GM13977 (cell line): ENCODE measurements at regions not wholly inside any gene's neighbourhood (a gene's known extent, or its start where the extent isn't known, plus 50 kb on each side); places are given as distances from the start of the nearest gene placed in this dataset.

Experiments used
- DNase-seq: peaks from one replicate; pipeline ENCODE4 v3.0.0; 2012; ENCODE audit warnings: low spot score
- CTCF ChIP-seq: IDR thresholded peaks from 2 replicates; pipeline ENCODE4 v1.5.1; 2012; ENCODE audit warnings: mild to moderate bottlenecking, control low read depth; ENCODE audit not compliant: insufficient read depth; ENCODE audit errors: extremely low read depth, missing control alignments
- in situ Hi-C: fragments of 300-500 bp; cut with MboI; formaldehyde crosslinking; loops from one replicate; pipeline ENCODE4 v1.12.0; 2022; ENCODE audit warnings: low sequenced_read_pairs, low pct_unique_long_range_greater_than_20kb, mixed read lengths, inconsistent platforms; ENCODE audit not compliant: unreplicated experiment

- TF ChIP-seq CTCF: no peak
- DNase-seq: no peak
- in situ Hi-C loops: no loop called here
Measured at GRCh38 chr15:62528505-62528904, 363.4 kb upstream of the C2CD4B start.

GRCh38 chr15:62532367-62532766 is 367.3 kb upstream of the C2CD4B start:
- no peak for DNase-seq
- TF ChIP-seq CTCF: no peak
- in situ Hi-C loops: no loop called here

GRCh38 chr15:62533687-62534086 is 368.6 kb upstream of the C2CD4B start:
- TF ChIP-seq CTCF: no peak
- in situ Hi-C loops: no loop called here
- DNase-seq: no peak

GRCh38 chr15:62534996-62535395 is 369.9 kb upstream of the C2CD4B start:
- in situ Hi-C loops: no loop called here
- DNase-seq: no peak
- TF ChIP-seq CTCF: no peak

GRCh38 chr15:62539236-62539635 is 374.2 kb upstream of the C2CD4B start:
- in situ Hi-C loops: no loop called here
- TF ChIP-seq CTCF: no peak
- DNase-seq: no peak

- DNase-seq: no peak
- no peak for TF ChIP-seq CTCF
- in situ Hi-C loops: no loop called here
Measured at GRCh38 chr15:62541250-62541649, 376.2 kb upstream of the C2CD4B start.

GRCh38 chr15:62541846-62542245 is 376.8 kb upstream of the C2CD4B start:
- TF ChIP-seq CTCF: no peak
- DNase-seq: no peak
- in situ Hi-C loops: no loop called here
